ENCODE measurements at regions not wholly inside any gene's neighbourhood (a gene's known extent, or its start where the extent isn't known, plus 50 kb on each side); places are given as distances from the start of the nearest gene placed in this dataset.

GRCh38 chr2:15768142-15768541, 172.2 kb upstream of the MYCN start (continued):
- TF ChIP-seq POU6F1 (CRISPR knock-in tag; IDR thresholded peaks at IDR 0.05; ENCODE audit: borderline replicate concordance, low read depth) (no peak), ESRRG (CRISPR knock-in tag; IDR thresholded peaks at IDR 0.05) (no peak), CSDC2 (CRISPR knock-in tag; IDR thresholded peaks at IDR 0.05) (no peak), ZNF70 (CRISPR knock-in tag; IDR thresholded peaks at IDR 0.05) (no peak), OSR1 (CRISPR knock-in tag; IDR thresholded peaks at IDR 0.05) (no peak)

GRCh38 chr2:15768615-15769014, 171.7 kb upstream of the MYCN start:
- TF ChIP-seq ZNF70 (CRISPR knock-in tag; IDR thresholded peaks at IDR 0.05) (no peak), TCF4 (CRISPR knock-in tag; IDR thresholded peaks at IDR 0.05; ENCODE audit: borderline replicate concordance) (no peak), ZFP30 (CRISPR knock-in tag; IDR thresholded peaks at IDR 0.05) (no peak), GLIS3 (CRISPR knock-in tag; IDR thresholded peaks at IDR 0.05) (no peak), ISL1 (CRISPR knock-in tag; IDR thresholded peaks at IDR 0.05) (no peak), OSR1 (CRISPR knock-in tag; IDR thresholded peaks at IDR 0.05) (no peak), ARNTL (CRISPR knock-in tag; IDR thresholded peaks at IDR 0.05; ENCODE audit: borderline replicate concordance, low read depth) (no peak), RARB (CRISPR knock-in tag; IDR thresholded peaks at IDR 0.05) (no peak), PPARA (CRISPR knock-in tag; IDR thresholded peaks at IDR 0.05; ENCODE audit: borderline replicate concordance) (no peak), ZFP3 (CRISPR knock-in tag; IDR thresholded peaks at IDR 0.05) (no peak), ZNF565 (CRISPR knock-in tag; conservative IDR thresholded peaks at IDR 0.05; ENCODE audit: low read depth) (no peak), PATZ1 (CRISPR knock-in tag; IDR thresholded peaks at IDR 0.05; ENCODE audit: borderline replicate concordance) (no peak), SNAI2 (CRISPR knock-in tag; IDR thresholded peaks at IDR 0.05) (no peak), ZNF8 (CRISPR knock-in tag; IDR thresholded peaks at IDR 0.05) (no peak), BACH2 (CRISPR knock-in tag; IDR thresholded peaks at IDR 0.05; ENCODE audit: borderline replicate concordance) (no peak), CREB5 (CRISPR knock-in tag; IDR thresholded peaks at IDR 0.05; ENCODE audit: low read depth) (no peak), ESRRG (CRISPR knock-in tag; IDR thresholded peaks at IDR 0.05) (no peak), ZC3H10 (CRISPR knock-in tag; IDR thresholded peaks at IDR 0.05) (no peak)
- TF ChIP-seq, protein P1, sequence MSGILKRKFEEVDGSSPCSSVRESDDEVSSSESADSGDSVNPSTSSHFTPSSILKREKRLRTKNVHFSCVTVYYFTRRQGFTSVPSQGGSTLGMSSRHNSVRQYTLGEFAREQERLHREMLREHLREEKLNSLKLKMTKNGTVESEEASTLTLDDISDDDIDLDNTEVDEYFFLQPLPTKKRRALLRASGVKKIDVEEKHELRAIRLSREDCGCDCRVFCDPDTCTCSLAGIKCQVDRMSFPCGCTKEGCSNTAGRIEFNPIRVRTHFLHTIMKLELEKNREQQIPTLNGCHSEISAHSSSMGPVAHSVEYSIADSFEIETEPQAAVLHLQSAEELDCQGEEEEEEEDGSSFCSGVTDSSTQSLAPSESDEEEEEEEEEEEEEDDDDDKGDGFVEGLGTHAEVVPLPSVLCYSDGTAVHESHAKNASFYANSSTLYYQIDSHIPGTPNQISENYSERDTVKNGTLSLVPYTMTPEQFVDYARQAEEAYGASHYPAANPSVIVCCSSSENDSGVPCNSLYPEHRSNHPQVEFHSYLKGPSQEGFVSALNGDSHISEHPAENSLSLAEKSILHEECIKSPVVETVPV (CRISPR knock-in tag; IDR thresholded peaks at IDR 0.05): no peak
- no peak for ATAC-seq

DNA sequence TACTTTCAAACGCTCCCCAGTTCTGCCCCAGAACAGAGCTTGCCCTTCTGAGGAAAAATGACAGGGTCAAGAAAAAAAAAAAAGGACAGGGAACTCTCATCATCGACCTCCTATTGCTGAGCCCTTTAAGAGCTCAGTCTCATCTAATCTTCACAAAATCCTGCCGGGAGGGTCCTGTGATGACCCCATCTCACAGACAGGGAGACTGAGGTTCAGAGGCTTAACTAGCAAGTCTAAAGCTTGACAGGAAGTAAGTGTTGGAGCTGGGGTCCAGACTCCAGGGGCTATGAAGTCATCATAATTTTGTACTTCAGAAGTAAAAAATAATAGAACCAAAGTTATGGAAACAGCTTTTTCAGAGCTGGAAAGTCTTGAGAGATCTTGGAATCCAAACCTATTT, 171.1 kb upstream of the MYCN start:
- TF ChIP-seq, protein P1 (CRISPR knock-in tag; IDR thresholded peaks at IDR 0.05): no peak
- TF ChIP-seq TOX (CRISPR knock-in tag; IDR thresholded peaks at IDR 0.05; ENCODE audit: borderline replicate concordance) (no peak), ZFP3 (CRISPR knock-in tag; IDR thresholded peaks at IDR 0.05) (no peak), ZC3H10 (CRISPR knock-in tag; IDR thresholded peaks at IDR 0.05) (no peak), ZNF565 (CRISPR knock-in tag; conservative IDR thresholded peaks at IDR 0.05; ENCODE audit: low read depth) (no peak), GLIS3 (CRISPR knock-in tag; IDR thresholded peaks at IDR 0.05) (no peak), ESRRG (CRISPR knock-in tag; IDR thresholded peaks at IDR 0.05) (no peak), ISL1 (CRISPR knock-in tag; IDR thresholded peaks at IDR 0.05) (no peak), PATZ1 (CRISPR knock-in tag; IDR thresholded peaks at IDR 0.05; ENCODE audit: borderline replicate concordance) (no peak), OSR1 (CRISPR knock-in tag; IDR thresholded peaks at IDR 0.05) (no peak), CREB5 (CRISPR knock-in tag; IDR thresholded peaks at IDR 0.05; ENCODE audit: low read depth) (no peak), ARNTL (CRISPR knock-in tag; IDR thresholded peaks at IDR 0.05; ENCODE audit: borderline replicate concordance, low read depth) (no peak), SNAI2 (CRISPR knock-in tag; IDR thresholded peaks at IDR 0.05) (no peak), ZFP30 (CRISPR knock-in tag; IDR thresholded peaks at IDR 0.05) (no peak), PPARA (CRISPR knock-in tag; IDR thresholded peaks at IDR 0.05; ENCODE audit: borderline replicate concordance) (no peak), ZNF8 (CRISPR knock-in tag; IDR thresholded peaks at IDR 0.05) (no peak), CSDC2 (CRISPR knock-in tag; IDR thresholded peaks at IDR 0.05) (no peak)
- TF ChIP-seq, protein P2, sequence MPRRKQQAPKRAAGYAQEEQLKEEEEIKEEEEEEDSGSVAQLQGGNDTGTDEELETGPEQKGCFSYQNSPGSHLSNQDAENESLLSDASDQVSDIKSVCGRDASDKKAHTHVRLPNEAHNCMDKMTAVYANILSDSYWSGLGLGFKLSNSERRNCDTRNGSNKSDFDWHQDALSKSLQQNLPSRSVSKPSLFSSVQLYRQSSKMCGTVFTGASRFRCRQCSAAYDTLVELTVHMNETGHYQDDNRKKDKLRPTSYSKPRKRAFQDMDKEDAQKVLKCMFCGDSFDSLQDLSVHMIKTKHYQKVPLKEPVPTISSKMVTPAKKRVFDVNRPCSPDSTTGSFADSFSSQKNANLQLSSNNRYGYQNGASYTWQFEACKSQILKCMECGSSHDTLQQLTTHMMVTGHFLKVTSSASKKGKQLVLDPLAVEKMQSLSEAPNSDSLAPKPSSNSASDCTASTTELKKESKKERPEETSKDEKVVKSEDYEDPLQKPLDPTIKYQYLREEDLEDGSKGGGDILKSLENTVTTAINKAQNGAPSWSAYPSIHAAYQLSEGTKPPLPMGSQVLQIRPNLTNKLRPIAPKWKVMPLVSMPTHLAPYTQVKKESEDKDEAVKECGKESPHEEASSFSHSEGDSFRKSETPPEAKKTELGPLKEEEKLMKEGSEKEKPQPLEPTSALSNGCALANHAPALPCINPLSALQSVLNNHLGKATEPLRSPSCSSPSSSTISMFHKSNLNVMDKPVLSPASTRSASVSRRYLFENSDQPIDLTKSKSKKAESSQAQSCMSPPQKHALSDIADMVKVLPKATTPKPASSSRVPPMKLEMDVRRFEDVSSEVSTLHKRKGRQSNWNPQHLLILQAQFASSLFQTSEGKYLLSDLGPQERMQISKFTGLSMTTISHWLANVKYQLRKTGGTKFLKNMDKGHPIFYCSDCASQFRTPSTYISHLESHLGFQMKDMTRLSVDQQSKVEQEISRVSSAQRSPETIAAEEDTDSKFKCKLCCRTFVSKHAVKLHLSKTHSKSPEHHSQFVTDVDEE (CRISPR knock-in tag; IDR thresholded peaks at IDR 0.05): no peak
- no peak for ATAC-seq
